ENCODE measurements at regions not wholly inside any gene's neighbourhood (a gene's known extent, or its start where the extent isn't known, plus 50 kb on each side); places are given as distances from the start of the nearest gene placed in this dataset.
"Not testable (repeated sequence)": the region's sequence is repeated elsewhere in the genome, so short reads cannot be mapped to it uniquely, and the experiment has no call there.

- Histone ChIP-seq H3K9me3 (ENCODE audit: control insufficient read depth, low read length) (no peaks in the 10 kb centered on the region), H3K27ac (ENCODE audit: low read depth in 1 of 2, low read length in 2 of 2) (no peak overlapping the region), H3K27me3 (ENCODE audit: control insufficient read depth in 1 of 2, insufficient read depth in 2 of 2, low read length in 1 of 2) (no peaks in the 10 kb centered on the region), H3K4me3 (ENCODE audit: low read length in 2 of 2) (no peak overlapping the region), H3K4me1 (ENCODE audit: control insufficient read depth in 1 of 2, insufficient read depth in 2 of 2, low read length in 2 of 2) (no peaks in the 10 kb centered on the region), H3K36me3 (ENCODE audit: control insufficient read depth in 1 of 2, insufficient read depth in 2 of 2, low read length in 1 of 2) (no peaks in the 10 kb centered on the region)
- DNase-seq (no peak), ATAC-seq (ENCODE audit: low FRiP score) (no peak)
- intact Hi-C loops (cut with DNase I), result no loop called here
- 89 to 93% methylated on average over 1 of the region's 1 CpG for WGBS, 2 donors
Observed at GRCh38 chrX:146090732-146091131, 273.1 kb downstream of the SLITRK2 start.

- H3K4me1 ChIP-seq (ENCODE audit: control insufficient read depth in 1 of 2, insufficient read depth in 2 of 2, low read length in 2 of 2), result no peaks in the 10 kb centered on the region
- 84 to 94% methylated on average over 4 of the region's 4 CpGs for WGBS, 2 donors
- H3K27me3 ChIP-seq (ENCODE audit: control insufficient read depth in 1 of 2, insufficient read depth in 2 of 2, low read length in 1 of 2), result no peaks in the 10 kb centered on the region
- intact Hi-C loops (cut with DNase I), result no loop called here
- no peaks in the 10 kb centered on the region for H3K9me3 ChIP-seq (ENCODE audit: control insufficient read depth, low read length)
- H3K4me3 ChIP-seq (ENCODE audit: low read length in 2 of 2), result no peak overlapping the region
- no peaks in the 10 kb centered on the region for H3K36me3 ChIP-seq (ENCODE audit: control insufficient read depth in 1 of 2, insufficient read depth in 2 of 2, low read length in 1 of 2)
- DNase-seq (no peak), ATAC-seq (ENCODE audit: low FRiP score) (no peak)
- no peak overlapping the region for H3K27ac ChIP-seq (ENCODE audit: low read depth in 1 of 2, low read length in 2 of 2)
Observed at GRCh38 chrX:146109362-146109761, 291.7 kb downstream of the SLITRK2 start.

- intact Hi-C loops (cut with DNase I); ATAC-seq (ENCODE audit: low FRiP score); H3K27ac ChIP-seq (ENCODE audit: low read depth in 1 of 2, low read length in 2 of 2); DNase-seq; H3K27me3 ChIP-seq (ENCODE audit: control insufficient read depth in 1 of 2, insufficient read depth in 2 of 2, low read length in 1 of 2); H3K4me1 ChIP-seq (ENCODE audit: control insufficient read depth in 1 of 2, insufficient read depth in 2 of 2, low read length in 2 of 2); H3K4me3 ChIP-seq (ENCODE audit: low read length in 2 of 2); H3K9me3 ChIP-seq (ENCODE audit: control insufficient read depth, low read length); H3K36me3 ChIP-seq (ENCODE audit: control insufficient read depth in 1 of 2, insufficient read depth in 2 of 2, low read length in 1 of 2): not testable (repeated sequence)
- 49 to 58% methylated on average over 5 of the region's 5 CpGs for WGBS, 2 donors
Observed at GRCh38 chrX:146119074-146119473, 301.4 kb downstream of the SLITRK2 start.

- H3K27me3 ChIP-seq (ENCODE audit: control insufficient read depth in 1 of 2, insufficient read depth in 2 of 2, low read length in 1 of 2), result no peaks in the 10 kb centered on the region
- H3K27ac ChIP-seq (ENCODE audit: low read depth in 1 of 2, low read length in 2 of 2), result no peak overlapping the region
- intact Hi-C loops (cut with DNase I), result no loop called here
- no peak overlapping the region for H3K4me3 ChIP-seq (ENCODE audit: low read length in 2 of 2)
- WGBS, 2 donors, result 46 to 75% methylated on average over 1 of the region's 1 CpG
- ATAC-seq (ENCODE audit: low FRiP score) (no peak), DNase-seq (no peak)
- H3K9me3 ChIP-seq (ENCODE audit: control insufficient read depth, low read length), result no peaks in the 10 kb centered on the region
- H3K4me1 ChIP-seq (ENCODE audit: control insufficient read depth in 1 of 2, insufficient read depth in 2 of 2, low read length in 2 of 2), result no peaks in the 10 kb centered on the region
- H3K36me3 ChIP-seq (ENCODE audit: control insufficient read depth in 1 of 2, insufficient read depth in 2 of 2, low read length in 1 of 2), result no peaks in the 10 kb centered on the region
Observed at GRCh38 chrX:146127617-146128016, 310.0 kb downstream of the SLITRK2 start.

- WGBS, 2 donors, result 57 to 75% methylated on average over 4 of the region's 4 CpGs
- H3K27ac ChIP-seq (ENCODE audit: low read depth in 1 of 2, low read length in 2 of 2), result no peak overlapping the region
- ATAC-seq (ENCODE audit: low FRiP score) (no peak), DNase-seq (no peak)
- H3K9me3 ChIP-seq (ENCODE audit: control insufficient read depth, low read length), result no peaks in the 10 kb centered on the region
- intact Hi-C loops (cut with DNase I), result no loop called here
- no peak overlapping the region for H3K4me3 ChIP-seq (ENCODE audit: low read length in 2 of 2)
- no peaks in the 10 kb centered on the region for H3K27me3 ChIP-seq (ENCODE audit: control insufficient read depth in 1 of 2, insufficient read depth in 2 of 2, low read length in 1 of 2)
- no peaks in the 10 kb centered on the region for H3K4me1 ChIP-seq (ENCODE audit: control insufficient read depth in 1 of 2, insufficient read depth in 2 of 2, low read length in 2 of 2)
- H3K36me3 ChIP-seq (ENCODE audit: control insufficient read depth in 1 of 2, insufficient read depth in 2 of 2, low read length in 1 of 2), result no peaks in the 10 kb centered on the region
Observed at GRCh38 chrX:146141221-146141620, 323.6 kb downstream of the SLITRK2 start.

- WGBS, 2 donors, result 75 to 78% methylated on average over 5 of the region's 5 CpGs
- DNase-seq, result no peak
- Histone ChIP-seq H3K36me3 (ENCODE audit: control insufficient read depth in 1 of 2, insufficient read depth in 2 of 2, low read length in 1 of 2) (no peaks in the 10 kb centered on the region), H3K4me1 (ENCODE audit: control insufficient read depth in 1 of 2, insufficient read depth in 2 of 2, low read length in 2 of 2) (no peaks in the 10 kb centered on the region), H3K27me3 (ENCODE audit: control insufficient read depth in 1 of 2, insufficient read depth in 2 of 2, low read length in 1 of 2) (no peaks in the 10 kb centered on the region), H3K4me3 (ENCODE audit: low read length in 2 of 2) (no peak overlapping the region), H3K27ac (ENCODE audit: low read depth in 1 of 2, low read length in 2 of 2) (no peak overlapping the region), H3K9me3 (ENCODE audit: control insufficient read depth, low read length) (no peaks in the 10 kb centered on the region)
- no peak for ATAC-seq (ENCODE audit: low FRiP score)
- intact Hi-C loops (cut with DNase I), result no loop called here
Observed at GRCh38 chrX:146144039-146144438, 326.4 kb downstream of the SLITRK2 start.

- Histone ChIP-seq H3K4me1 (ENCODE audit: control insufficient read depth in 1 of 2, insufficient read depth in 2 of 2, low read length in 2 of 2) (no peaks in the 10 kb centered on the region), H3K9me3 (ENCODE audit: control insufficient read depth, low read length) (no peaks in the 10 kb centered on the region), H3K36me3 (ENCODE audit: control insufficient read depth in 1 of 2, insufficient read depth in 2 of 2, low read length in 1 of 2) (no peaks in the 10 kb centered on the region), H3K4me3 (ENCODE audit: low read length in 2 of 2) (no peak overlapping the region), H3K27ac (ENCODE audit: low read depth in 1 of 2, low read length in 2 of 2) (no peak overlapping the region), H3K27me3 (ENCODE audit: control insufficient read depth in 1 of 2, insufficient read depth in 2 of 2, low read length in 1 of 2) (no peaks in the 10 kb centered on the region)
- WGBS, 2 donors, result 49 to 61% methylated on average over 4 of the region's 4 CpGs
- DNase-seq (no peak), ATAC-seq (ENCODE audit: low FRiP score) (peak; percentile 46)
- intact Hi-C loops (cut with DNase I), result no loop called here
Observed at GRCh38 chrX:146154191-146154590, 336.6 kb downstream of the SLITRK2 start.

- intact Hi-C loops (cut with DNase I), result no loop called here
- Histone ChIP-seq H3K36me3 (ENCODE audit: control insufficient read depth in 1 of 2, insufficient read depth in 2 of 2, low read length in 1 of 2) (no peaks in the 10 kb centered on the region), H3K4me3 (ENCODE audit: low read length in 2 of 2) (no peak overlapping the region), H3K27me3 (ENCODE audit: control insufficient read depth in 1 of 2, insufficient read depth in 2 of 2, low read length in 1 of 2) (no peaks in the 10 kb centered on the region), H3K4me1 (ENCODE audit: control insufficient read depth in 1 of 2, insufficient read depth in 2 of 2, low read length in 2 of 2) (no peaks in the 10 kb centered on the region), H3K27ac (ENCODE audit: low read depth in 1 of 2, low read length in 2 of 2) (no peak overlapping the region), H3K9me3 (ENCODE audit: control insufficient read depth, low read length) (no peaks in the 10 kb centered on the region)
- ATAC-seq (ENCODE audit: low FRiP score) (no peak), DNase-seq (no peak)
Observed at GRCh38 chrX:146160443-146161203, 343.0 kb downstream of the SLITRK2 start.

GRCh38 chrX:146173742-146174141 lies 356.1 kb downstream of the SLITRK2 start:
- Histone ChIP-seq H3K4me1 (ENCODE audit: control insufficient read depth in 1 of 2, insufficient read depth in 2 of 2, low read length in 2 of 2) (no peaks in the 10 kb centered on the region), H3K27me3 (ENCODE audit: control insufficient read depth in 1 of 2, insufficient read depth in 2 of 2, low read length in 1 of 2) (no peaks in the 10 kb centered on the region), H3K36me3 (ENCODE audit: control insufficient read depth in 1 of 2, insufficient read depth in 2 of 2, low read length in 1 of 2) (no peaks in the 10 kb centered on the region), H3K27ac (ENCODE audit: low read depth in 1 of 2, low read length in 2 of 2) (no peak overlapping the region), H3K4me3 (ENCODE audit: low read length in 2 of 2) (no peak overlapping the region), H3K9me3 (ENCODE audit: control insufficient read depth, low read length) (no peaks in the 10 kb centered on the region)
- DNase-seq (no peak), ATAC-seq (ENCODE audit: low FRiP score) (no peak)
- 70% methylated on average over 4 of the region's 4 CpGs for WGBS, 2 donors
- intact Hi-C loops (cut with DNase I), result no loop called here

All from aorta (tissue), 5 donors.